HG03139 (cell line): ENCODE measurements at regions not wholly inside any gene's neighbourhood (a gene's known extent, or its start where the extent isn't known, plus 50 kb on each side); places are given as distances from the start of the nearest gene placed in this dataset.
"Not testable (repeated sequence)": the region's sequence is repeated elsewhere in the genome, so short reads cannot be mapped to it uniquely, and the experiment has no call there.

ENCODE experiments used
- ATAC-seq: cut with Tn5 transposase; IDR thresholded peaks from one replicate; pipeline ENCODE4 v1.9.1; 2021; ENCODE audit not compliant: unreplicated experiment

- not testable (repeated sequence) for ATAC-seq
These were observed 84.6 kb upstream of the ADRB2 start for GRCh38 chr5:148741766-148742165.

GRCh38 chr5:148744380-148744779, 82.0 kb upstream of the ADRB2 start:
- ATAC-seq, result not testable (repeated sequence)

- peak; percentile 85 for ATAC-seq
These were observed 79.4 kb upstream of the ADRB2 start for GRCh38 chr5:148746826-148747535.

- no peak for ATAC-seq
These were observed 78.9 kb upstream of the ADRB2 start for GRCh38 chr5:148747536-148747906.

GRCh38 chr5:148748702-148749392, 77.6 kb upstream of the ADRB2 start:
- no peak for ATAC-seq

GRCh38 chr5:148750614-148751013, 75.8 kb upstream of the ADRB2 start:
- ATAC-seq, result no peak

GRCh38 chr5:148751025-148751424, 75.4 kb upstream of the ADRB2 start:
- no peak for ATAC-seq

GRCh38 chr5:148752375-148752774, 74.0 kb upstream of the ADRB2 start:
- not testable (repeated sequence) for ATAC-seq

GRCh38 chr5:148759101-148759500, 67.3 kb upstream of the ADRB2 start:
- no peak for ATAC-seq

- peak; percentile 100 for ATAC-seq
These were observed 65.3 kb upstream of the ADRB2 start for GRCh38 chr5:148760945-148761638.

GRCh38 chr5:148763996-148764395, 62.4 kb upstream of the ADRB2 start:
- ATAC-seq, result no peak

GRCh38 chr5:148765061-148765460, 61.4 kb upstream of the ADRB2 start:
- no peak for ATAC-seq

- ATAC-seq, result no peak
These were observed 57.5 kb upstream of the ADRB2 start for GRCh38 chr5:148768806-148769415.

- no peak for ATAC-seq
These were observed 56.5 kb upstream of the ADRB2 start for GRCh38 chr5:148769941-148770340.

GRCh38 chr5:148774313-148774712, 52.1 kb upstream of the ADRB2 start:
- ATAC-seq, result no peak

GRCh38 chr5:148776261-148776660, 50.1 kb upstream of the ADRB2 start:
- ATAC-seq, result no peak
